Loucy (cell line): ENCODE measurements at regions not wholly inside any gene's neighbourhood (a gene's known extent, or its start where the extent isn't known, plus 50 kb on each side); places are given as distances from the start of the nearest gene placed in this dataset.

Source experiments
- EZH2phosphoT487 ChIP-seq: fragments of 200-600 bp; IDR thresholded peaks from 2 replicates; pipeline ENCODE4 v1.6.1; 2018; ENCODE audit warnings: antibody characterized with exemption, mild to moderate bottlenecking, moderate library complexity, borderline replicate concordance
- TF ChIP-seq, protein P1 (sequence below): fragments of 200-600 bp; sonication (generic); conservative IDR thresholded peaks from 2 replicates; pipeline ENCODE4 v1.5.1; 2014; ENCODE audit warnings: mild to moderate bottlenecking, antibody characterized with exemption, low read length

- TF ChIP-seq, protein P1, sequence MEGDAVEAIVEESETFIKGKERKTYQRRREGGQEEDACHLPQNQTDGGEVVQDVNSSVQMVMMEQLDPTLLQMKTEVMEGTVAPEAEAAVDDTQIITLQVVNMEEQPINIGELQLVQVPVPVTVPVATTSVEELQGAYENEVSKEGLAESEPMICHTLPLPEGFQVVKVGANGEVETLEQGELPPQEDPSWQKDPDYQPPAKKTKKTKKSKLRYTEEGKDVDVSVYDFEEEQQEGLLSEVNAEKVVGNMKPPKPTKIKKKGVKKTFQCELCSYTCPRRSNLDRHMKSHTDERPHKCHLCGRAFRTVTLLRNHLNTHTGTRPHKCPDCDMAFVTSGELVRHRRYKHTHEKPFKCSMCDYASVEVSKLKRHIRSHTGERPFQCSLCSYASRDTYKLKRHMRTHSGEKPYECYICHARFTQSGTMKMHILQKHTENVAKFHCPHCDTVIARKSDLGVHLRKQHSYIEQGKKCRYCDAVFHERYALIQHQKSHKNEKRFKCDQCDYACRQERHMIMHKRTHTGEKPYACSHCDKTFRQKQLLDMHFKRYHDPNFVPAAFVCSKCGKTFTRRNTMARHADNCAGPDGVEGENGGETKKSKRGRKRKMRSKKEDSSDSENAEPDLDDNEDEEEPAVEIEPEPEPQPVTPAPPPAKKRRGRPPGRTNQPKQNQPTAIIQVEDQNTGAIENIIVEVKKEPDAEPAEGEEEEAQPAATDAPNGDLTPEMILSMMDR, result no peak
- no peak for TF ChIP-seq EZH2phosphoT487
Observed at GRCh38 chr10:131496351-131497052, 185.0 kb upstream of the TCERG1L start.
